C4-2B (cell line): ENCODE measurements at regions not wholly inside any gene's neighbourhood (a gene's known extent, or its start where the extent isn't known, plus 50 kb on each side); places are given as distances from the start of the nearest gene placed in this dataset.

Experiments
- CTCF ChIP-seq: fragments of 450-650 bp; conservative IDR thresholded peaks from 2 replicates; pipeline ENCODE4 v1.5.1; 2017; ENCODE audit warnings: mild to moderate bottlenecking
- ZFX ChIP-seq: fragments of 450-650 bp; IDR thresholded peaks from 2 replicates; pipeline ENCODE4 v1.6.1; 2017

GRCh38 chr10:124220971-124221355 lies 127.6 kb upstream of the CHST15 start:
- TF ChIP-seq CTCF (no peak), ZFX (no peak)
